Gastrocnemius medialis (tissue), 4 donors: ENCODE measurements at regions not wholly inside any gene's neighbourhood (a gene's known extent, or its start where the extent isn't known, plus 50 kb on each side); places are given as distances from the start of the nearest gene placed in this dataset.

Experiments
- ATAC-seq, 2 donors: fragments of 150-250 bp; one replicate each; pipeline ENCODE4 v1.9.1; 2016
- DNase-seq, 2 donors: peaks; one replicate each; pipeline ENCODE4 v3.0.0-alpha.2; 2019
- H3K27ac ChIP-seq, 4 donors: fragments of 200-600 bp; sonication (generic); 1 replicate in 1 of 4; 2 replicates in 3 of 4; pipeline ENCODE4 v1.5.1; 2016 to 2018; ENCODE audit warnings: mild to moderate bottlenecking in 2 of 4, moderate library complexity in 1 of 4
- H3K27me3 ChIP-seq, 3 donors: fragments of 200-600 bp; sonication (generic) in 2 of 3; 1 replicate in 1 of 3; 2 replicates in 2 of 3; pipeline versions ENCODE4 v1.5.1 to v1.6.0; 2016 to 2019; ENCODE audit warnings: mild to moderate bottlenecking in 1 of 3, moderate library complexity in 1 of 3
- H3K36me3 ChIP-seq, 2 donors: fragments of 200-600 bp; sonication (generic) in 1 of 2; one replicate each; pipeline ENCODE4 v1.5.1; 2017 to 2018
- H3K4me1 ChIP-seq, 2 donors: fragments of 200-600 bp; sonication (generic) in 1 of 2; one replicate each; pipeline ENCODE4 v1.5.1; 2016 to 2017; ENCODE audit warnings: mild to moderate bottlenecking in 2 of 2
- H3K4me3 ChIP-seq, 4 donors: fragments of 200-600 bp; sonication (generic) in 3 of 4; 1 replicate in 1 of 4; 2 replicates in 3 of 4; pipeline ENCODE4 v1.5.1; 2016 to 2019; ENCODE audit warnings: mild to moderate bottlenecking in 2 of 4
- H3K9me3 ChIP-seq, 3 donors: fragments of 200-600 bp; sonication (generic) in 2 of 3; 1 replicate in 1 of 3; 2 replicates in 2 of 3; pipeline ENCODE4 v1.5.1; 2016 to 2019
- POLR2A ChIP-seq, 2 donors: fragments of 450-650 bp; IDR thresholded peaks; one replicate each; pipeline ENCODE4 v1.6.1; 2017; ENCODE audit warnings: antibody characterized with exemption in 2 of 2, mild to moderate bottlenecking in 2 of 2, moderate library complexity in 2 of 2
- in situ Hi-C, 4 donors: fragments of 200-750 bp; cut with MboI; loops; one replicate each; pipeline versions ENCODE4 v1.15.0 to v1.8.0; 2017; ENCODE audit warnings: low sequenced_read_pairs in 4 of 4
- intact Hi-C: fragments of 100-400 bp; cut with DNase I; formaldehyde crosslinking; loops from one replicate; pipeline ENCODE4 v1.15.1; 2023; ENCODE audit warnings: low total_unique reads
- TF ChIP-seq, protein P1 (sequence below), 5 experiments: fragments of 450-650 bp in 3 of 5; fragments of 200-600 bp in 2 of 5; sonication (generic) in 2 of 5; IDR thresholded peaks in 4 of 5; conservative IDR thresholded peaks in 1 of 5; 1 replicate in 4 of 5; 2 replicates in 1 of 5; pipeline ENCODE4 v1.5.1; 2016 to 2019; ENCODE audit warnings: antibody characterized with exemption in 5 of 5, mild to moderate bottlenecking in 3 of 5, moderate library complexity in 3 of 5

DNA sequence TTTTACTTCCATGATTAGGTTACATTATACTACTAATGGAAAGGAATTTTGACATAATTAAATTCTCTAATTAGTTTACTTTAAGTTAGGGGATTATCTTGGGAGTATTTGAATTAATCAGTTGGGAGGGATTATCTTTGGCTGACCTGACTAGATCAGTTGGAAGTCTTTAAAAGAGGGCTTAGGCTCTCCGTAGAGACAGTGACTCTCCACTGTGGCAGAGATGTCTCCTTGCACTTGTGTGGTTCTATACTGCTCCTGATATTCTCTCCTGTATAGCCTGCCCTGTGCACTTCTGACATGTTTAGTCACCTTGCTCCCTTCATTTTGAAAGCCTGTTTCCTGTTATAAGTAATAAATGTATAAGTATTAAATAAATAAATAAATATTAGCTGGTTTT, 1612.3 kb upstream of the PRR20A start:
- ATAC-seq (no peak), DNase-seq (no peak)
- Histone ChIP-seq H3K9me3 (no peaks in the 10 kb centered on the region), H3K27ac (no peak overlapping the region), H3K36me3 (no peaks in the 10 kb centered on the region), H3K27me3 (no peaks in the 10 kb centered on the region), H3K4me1 (no peaks in the 10 kb centered on the region), H3K4me3 (no peak overlapping the region)
- intact Hi-C loops = no loop called here
- TF ChIP-seq, protein P1, sequence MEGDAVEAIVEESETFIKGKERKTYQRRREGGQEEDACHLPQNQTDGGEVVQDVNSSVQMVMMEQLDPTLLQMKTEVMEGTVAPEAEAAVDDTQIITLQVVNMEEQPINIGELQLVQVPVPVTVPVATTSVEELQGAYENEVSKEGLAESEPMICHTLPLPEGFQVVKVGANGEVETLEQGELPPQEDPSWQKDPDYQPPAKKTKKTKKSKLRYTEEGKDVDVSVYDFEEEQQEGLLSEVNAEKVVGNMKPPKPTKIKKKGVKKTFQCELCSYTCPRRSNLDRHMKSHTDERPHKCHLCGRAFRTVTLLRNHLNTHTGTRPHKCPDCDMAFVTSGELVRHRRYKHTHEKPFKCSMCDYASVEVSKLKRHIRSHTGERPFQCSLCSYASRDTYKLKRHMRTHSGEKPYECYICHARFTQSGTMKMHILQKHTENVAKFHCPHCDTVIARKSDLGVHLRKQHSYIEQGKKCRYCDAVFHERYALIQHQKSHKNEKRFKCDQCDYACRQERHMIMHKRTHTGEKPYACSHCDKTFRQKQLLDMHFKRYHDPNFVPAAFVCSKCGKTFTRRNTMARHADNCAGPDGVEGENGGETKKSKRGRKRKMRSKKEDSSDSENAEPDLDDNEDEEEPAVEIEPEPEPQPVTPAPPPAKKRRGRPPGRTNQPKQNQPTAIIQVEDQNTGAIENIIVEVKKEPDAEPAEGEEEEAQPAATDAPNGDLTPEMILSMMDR (IDR thresholded peaks at IDR 0.05 in 4 of 5, conservative IDR thresholded peaks at IDR 0.05 in 1 of 5) = no peak
- TF ChIP-seq POLR2A (IDR thresholded peaks at IDR 0.05) = no peak
- in situ Hi-C loops = no loop called here

DNA sequence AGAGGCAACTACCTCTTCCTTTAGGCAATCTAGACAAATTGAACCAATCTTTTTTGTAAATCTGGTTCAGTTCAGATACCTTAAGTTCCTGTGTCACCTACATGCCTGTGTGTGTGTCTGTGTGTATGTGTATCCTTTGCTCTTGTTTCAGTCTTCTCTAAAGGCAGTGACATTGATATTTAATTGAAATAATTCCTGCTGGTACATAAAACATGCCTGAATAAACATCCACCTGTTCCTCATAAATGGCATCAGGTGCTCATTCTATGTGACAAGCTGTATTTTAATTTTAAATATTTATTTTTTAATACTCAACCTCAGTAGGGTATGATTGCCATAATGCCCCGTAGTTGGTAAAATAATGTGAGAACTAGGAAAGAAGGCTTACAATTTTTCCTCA, 1606.4 kb upstream of the PRR20A start:
- ATAC-seq (no peak), DNase-seq (no peak)
- no peaks in the 10 kb centered on the region for H3K4me1 ChIP-seq
- intact Hi-C loops (no loop called here), in situ Hi-C loops (no loop called here)
- no peaks in the 10 kb centered on the region for H3K36me3 ChIP-seq
- no peaks in the 10 kb centered on the region for H3K9me3 ChIP-seq
- H3K4me3 ChIP-seq = no peak overlapping the region
- H3K27me3 ChIP-seq = no peaks in the 10 kb centered on the region
- TF ChIP-seq, protein P1 (IDR thresholded peaks at IDR 0.05 in 4 of 5, conservative IDR thresholded peaks at IDR 0.05 in 1 of 5) = no peak
- no peak for TF ChIP-seq POLR2A (IDR thresholded peaks at IDR 0.05)
- H3K27ac ChIP-seq = no peak overlapping the region

DNA sequence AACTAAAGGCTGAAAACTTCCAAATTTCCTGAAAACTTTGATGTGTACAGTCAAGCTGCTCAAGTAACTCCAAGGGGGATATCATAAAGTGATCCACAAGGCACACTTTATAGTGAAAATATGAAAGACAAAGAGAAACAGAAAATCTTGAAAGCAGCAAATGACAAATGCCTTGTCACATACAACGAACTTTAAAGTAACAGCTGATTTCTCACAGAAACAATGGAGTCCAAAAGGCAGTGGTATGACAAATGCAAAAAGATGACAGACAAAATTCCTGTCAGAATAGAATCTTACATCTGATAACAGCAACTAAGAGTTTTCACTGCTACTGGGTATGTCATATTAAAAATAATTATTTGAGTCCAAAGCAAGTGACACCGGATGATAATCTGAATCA, 1602.3 kb upstream of the PRR20A start:
- intact Hi-C loops = no loop called here
- Histone ChIP-seq H3K9me3 (no peaks in the 10 kb centered on the region), H3K36me3 (no peaks in the 10 kb centered on the region), H3K27ac (no peak overlapping the region), H3K27me3 (no peaks in the 10 kb centered on the region), H3K4me3 (no peak overlapping the region), H3K4me1 (no peaks in the 10 kb centered on the region)
- no peak for ATAC-seq
- no peak for TF ChIP-seq POLR2A (IDR thresholded peaks at IDR 0.05)
- TF ChIP-seq, protein P1 (IDR thresholded peaks at IDR 0.05 in 4 of 5, conservative IDR thresholded peaks at IDR 0.05 in 1 of 5) = no peak
- no peak for DNase-seq
- in situ Hi-C loops = no loop called here

DNA sequence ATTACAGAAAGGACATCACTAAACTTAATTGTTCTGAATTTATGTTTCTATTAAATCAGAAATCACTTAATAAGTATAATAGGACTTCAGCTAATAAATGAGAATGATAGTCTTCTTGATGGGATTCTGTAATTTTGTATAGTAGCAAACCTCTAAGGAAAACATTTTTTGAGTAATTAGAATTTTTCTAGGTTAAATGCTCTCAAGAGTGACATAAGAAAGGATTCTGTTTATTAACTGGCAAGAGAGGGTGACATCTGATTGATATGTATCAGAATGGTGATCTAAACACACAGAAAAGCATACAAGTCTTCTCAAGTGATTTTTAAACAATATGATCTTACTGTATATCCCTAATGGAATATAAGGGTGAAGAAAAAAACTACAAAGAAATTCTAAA, 1597.7 kb upstream of the PRR20A start:
- H3K4me1 ChIP-seq = no peaks in the 10 kb centered on the region
- DNase-seq (no peak), ATAC-seq (no peak)
- no peak overlapping the region for H3K27ac ChIP-seq
- no peak overlapping the region for H3K4me3 ChIP-seq
- intact Hi-C loops (no loop called here), in situ Hi-C loops (no loop called here)
- no peaks in the 10 kb centered on the region for H3K36me3 ChIP-seq
- no peaks in the 10 kb centered on the region for H3K9me3 ChIP-seq
- TF ChIP-seq, protein P1 (IDR thresholded peaks at IDR 0.05 in 4 of 5, conservative IDR thresholded peaks at IDR 0.05 in 1 of 5) = no peak
- TF ChIP-seq POLR2A (IDR thresholded peaks at IDR 0.05) = no peak
- no peaks in the 10 kb centered on the region for H3K27me3 ChIP-seq

DNA sequence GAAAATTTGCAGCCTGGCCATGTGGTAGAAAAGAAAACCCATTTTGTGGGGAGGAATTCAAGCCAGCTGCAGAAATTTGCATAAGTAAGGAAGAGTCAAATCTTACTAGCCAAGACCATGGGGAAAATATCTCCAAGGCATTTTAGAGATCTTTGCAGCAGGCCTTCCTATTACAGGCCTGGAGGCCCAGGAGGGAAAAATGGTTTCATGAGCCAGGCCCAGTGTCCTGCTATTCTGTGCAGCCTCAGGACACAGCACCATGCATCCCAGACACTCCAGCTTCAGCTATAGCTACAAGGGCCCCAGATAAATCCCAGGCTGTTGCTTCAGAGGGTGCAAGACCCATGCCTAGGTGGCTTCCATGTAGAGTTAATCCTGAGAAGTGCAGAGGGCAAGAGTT, 1590.1 kb upstream of the PRR20A start:
- Histone ChIP-seq H3K27me3 (no peaks in the 10 kb centered on the region), H3K4me1 (no peaks in the 10 kb centered on the region), H3K4me3 (no peak overlapping the region), H3K27ac (no peak overlapping the region), H3K9me3 (no peaks in the 10 kb centered on the region), H3K36me3 (no peaks in the 10 kb centered on the region)
- intact Hi-C loops (no loop called here), in situ Hi-C loops (no loop called here)
- DNase-seq = no peak
- ATAC-seq = no peak
- TF ChIP-seq, protein P1 (IDR thresholded peaks at IDR 0.05 in 4 of 5, conservative IDR thresholded peaks at IDR 0.05 in 1 of 5) = no peak
- TF ChIP-seq POLR2A (IDR thresholded peaks at IDR 0.05) = no peak
